HG03342 (cell line): ENCODE measurements at regions not wholly inside any gene's neighbourhood (a gene's known extent, or its start where the extent isn't known, plus 50 kb on each side); places are given as distances from the start of the nearest gene placed in this dataset.

Experiments used
- ATAC-seq: cut with Tn5 transposase; IDR thresholded peaks from one replicate; pipeline ENCODE4 v1.9.1; 2021; ENCODE audit warnings: mild to moderate bottlenecking, moderate library complexity; ENCODE audit not compliant: unreplicated experiment

DNA sequence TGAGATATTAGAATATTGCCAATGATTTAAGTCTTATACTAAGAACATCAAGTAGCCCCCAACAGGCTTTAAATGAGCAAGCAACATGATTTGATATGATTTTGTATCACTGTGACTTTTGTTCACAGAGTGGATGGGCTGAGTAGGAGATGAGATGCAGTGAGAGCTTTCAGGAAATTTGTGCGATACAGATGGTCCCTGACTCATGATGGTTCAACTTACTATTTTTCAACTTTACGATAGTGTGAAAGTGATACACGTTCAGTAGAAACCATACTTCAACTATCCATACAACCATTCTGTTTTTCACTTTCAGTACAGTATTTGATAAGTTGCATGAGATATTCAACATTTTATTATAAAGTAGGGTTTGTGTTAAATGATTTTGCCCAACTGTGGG is 78.7 kb upstream of the NWD2 start:
- no peak for ATAC-seq

DNA sequence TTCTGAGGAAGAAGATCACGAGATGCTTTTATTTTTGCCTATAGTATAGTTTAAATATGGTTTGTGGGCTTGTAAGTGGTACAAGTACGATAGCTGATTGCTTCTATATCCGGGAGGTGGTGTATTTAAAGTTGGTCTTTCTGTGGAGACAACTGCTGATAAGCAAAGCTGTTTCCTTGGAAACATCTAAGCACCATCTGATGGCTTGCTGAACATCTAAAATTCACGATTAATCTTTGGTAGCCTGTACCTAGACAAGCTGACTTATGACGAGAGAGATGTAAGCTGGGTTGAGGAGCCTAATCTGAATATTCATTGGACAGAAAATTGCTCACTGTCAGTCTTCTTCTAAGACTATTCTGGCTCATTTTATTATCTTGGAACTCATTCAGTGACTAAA is 74.6 kb upstream of the NWD2 start:
- ATAC-seq, result no peak

GRCh38 chr4:37188100-37188499 is 56.4 kb upstream of the NWD2 start:
- no peak for ATAC-seq
